ENCODE measurements at regions not wholly inside any gene's neighbourhood (a gene's known extent, or its start where the extent isn't known, plus 50 kb on each side); places are given as distances from the start of the nearest gene placed in this dataset.

- intact Hi-C loops (cut with micrococcal nuclease; ENCODE audit: unreplicated experiment) (no loop called here), in situ Hi-C loops (cut with HindIII; ENCODE audit: extremely low pct_ligation_motif_present, low pct_unique_long_range_greater_than_20kb) (no loop called here)
- H2AFZ ChIP-seq (ENCODE audit: low read length), result no peak overlapping the region
- ATAC-seq (no peak), FAIRE-seq (no peak), DNase-seq (ENCODE audit: low spot score) (no peak)
- no peaks in the 10 kb centered on the region for H3K36me3 ChIP-seq (replicated peaks in 1 of 2; ENCODE audit: control insufficient read depth in 1 of 2, insufficient read depth in 2 of 2, low read length in 2 of 2)
- no peak overlapping the region for H3K4me2 ChIP-seq (ENCODE audit: low read depth, low read length)
- no TSS peak for BruUV-seq (replicated peaks)
- no peaks in the 10 kb centered on the region for H3K27me3 ChIP-seq (ENCODE audit: control insufficient read depth in 1 of 2, insufficient read depth in 2 of 2, low read length in 2 of 2)
- POLR2A ChIA-PET, result no interaction called here
- WGBS (ENCODE audit: low lambda C conversion rate), result 18% methylated on average over 8 of the region's 8 CpGs
- no peaks in the 10 kb centered on the region for H3K4me1 ChIP-seq (ENCODE audit: insufficient read depth, low read length)
- no peak overlapping the region for H3K4me3 ChIP-seq (replicated peaks in 1 of 3; ENCODE audit: insufficient read depth in 1 of 3, low read depth in 2 of 3, low read length in 3 of 3)
- H3K79me2 ChIP-seq (ENCODE audit: insufficient read depth, low read length), result no peaks in the 10 kb centered on the region
- H3K9ac ChIP-seq (ENCODE audit: insufficient read depth, low read depth, low read length), result no peak overlapping the region
- CTCF ChIA-PET (ENCODE audit: low intra/inter-chr PET ratio, low total read pairs), result no interaction called here
- no peaks in the 10 kb centered on the region for H3K9me3 ChIP-seq (ENCODE audit: low read length)
- no peaks in the 10 kb centered on the region for H4K20me1 ChIP-seq (ENCODE audit: insufficient read depth, low read length)
- H3K27ac ChIP-seq (ENCODE audit: extremely low read length, insufficient read depth, low read length), result no peak overlapping the region
- TF ChIP-seq PHF20 (CRISPR knock-in tag; IDR thresholded peaks at IDR 0.05) (no peak), ZSCAN12 (CRISPR knock-in tag; IDR thresholded peaks at IDR 0.05) (no peak), ZBTB3 (CRISPR knock-in tag; IDR thresholded peaks at IDR 0.05; ENCODE audit: borderline replicate concordance, low read depth) (no peak), POGK (CRISPR knock-in tag; conservative IDR thresholded peaks at IDR 0.05) (no peak), ZNF629 (CRISPR knock-in tag; conservative IDR thresholded peaks at IDR 0.05) (no peak), MIER3 (CRISPR knock-in tag; IDR thresholded peaks at IDR 0.05; ENCODE audit: borderline replicate concordance) (no peak), KAT7 (CRISPR knock-in tag; IDR thresholded peaks at IDR 0.05; ENCODE audit: borderline replicate concordance) (no peak), EZH2 (conservative IDR thresholded peaks at IDR 0.05; ENCODE audit: low read depth, low read length) (no peak), ZNF331 (CRISPR knock-in tag; IDR thresholded peaks at IDR 0.05) (no peak), ZNF513 (CRISPR knock-in tag; conservative IDR thresholded peaks at IDR 0.05) (no peak), ZBTB7A (CRISPR knock-in tag; IDR thresholded peaks at IDR 0.05) (no peak), ZNF17 (CRISPR knock-in tag; IDR thresholded peaks at IDR 0.05) (no peak), ESRRA (CRISPR knock-in tag; IDR thresholded peaks at IDR 0.05; ENCODE audit: low read depth) (no peak), ZNF567 (CRISPR knock-in tag; IDR thresholded peaks at IDR 0.05; ENCODE audit: borderline replicate concordance) (no peak), PRDM10 (CRISPR knock-in tag; IDR thresholded peaks at IDR 0.05; ENCODE audit: low read depth) (no peak), ZNF280D (CRISPR knock-in tag; IDR thresholded peaks at IDR 0.05) (no peak), U2AF2 (IDR thresholded peaks at IDR 0.05; ENCODE audit: low read depth, low read length) (no peak)
Observed at GRCh38 chr5:84869675-84870074, 485.0 kb upstream of the EDIL3 start.

Data from HepG2 (cell line).